SKM-1 treated with dmso at 0.1 percent for 144 hours (cell line): ENCODE measurements at regions not wholly inside any gene's neighbourhood (a gene's known extent, or its start where the extent isn't known, plus 50 kb on each side); places are given as distances from the start of the nearest gene placed in this dataset.
A peak's percentile ranks its signal among the peaks of the same experiment; 100 is the strongest.

Experiments
- DNase-seq: peaks from one replicate; lab custom pipeline; 2025; ENCODE audit not compliant: unreplicated experiment; lab: John Stamatoyannopoulos, UW

DNA sequence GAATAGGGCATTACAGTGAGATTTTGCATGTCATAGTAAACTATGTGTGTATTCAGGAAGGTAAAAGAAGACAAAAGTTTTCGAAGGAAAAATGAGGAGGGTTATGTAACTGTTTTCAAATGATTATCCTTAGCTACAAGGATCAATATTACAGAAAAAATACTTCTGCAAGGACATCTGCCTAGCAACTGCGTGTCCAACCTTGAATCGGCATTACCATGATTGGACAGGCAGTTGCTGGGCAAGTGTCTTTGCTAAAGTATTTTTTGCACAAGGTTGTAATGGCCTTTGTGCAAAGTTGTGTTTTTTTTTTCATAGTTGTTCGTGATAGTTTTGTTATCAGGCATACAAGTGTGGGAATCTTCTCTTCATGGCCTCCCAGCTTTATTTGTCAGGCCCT, 136.8 kb downstream of the FASLG start:
- no peak for DNase-seq

DNA sequence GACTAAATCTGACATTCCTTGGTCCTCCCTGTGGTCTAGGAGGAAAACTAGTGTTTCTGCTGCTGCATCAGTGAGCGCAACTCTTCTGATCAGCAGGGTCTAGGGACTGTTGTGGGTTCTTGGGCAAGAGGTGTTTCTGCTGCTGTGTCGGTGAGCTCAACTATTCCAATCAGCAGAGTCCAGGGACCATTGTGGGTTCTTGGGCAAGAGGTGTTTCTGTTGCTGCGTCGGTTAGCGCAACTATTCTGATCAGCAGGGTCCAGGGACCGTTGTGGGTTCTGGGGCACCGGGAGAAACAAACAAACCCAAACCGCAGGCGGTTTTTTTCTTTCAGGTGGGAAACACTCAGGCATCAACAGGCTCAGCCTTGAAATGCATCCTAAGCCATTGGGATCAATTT, 140.9 kb downstream of the FASLG start:
- peak; percentile 58 for DNase-seq

- peak; percentile 59 for DNase-seq
Observed at GRCh38 chr1:172801771-172802322, 142.9 kb downstream of the FASLG start.

GRCh38 chr1:172809750-172810149, 150.8 kb downstream of the FASLG start:
- DNase-seq, result peak; percentile 41

GRCh38 chr1:172810480-172811175, 151.7 kb downstream of the FASLG start:
- DNase-seq, result no peak

GRCh38 chr1:172811694-172812093, 152.8 kb downstream of the FASLG start:
- no peak for DNase-seq

DNA sequence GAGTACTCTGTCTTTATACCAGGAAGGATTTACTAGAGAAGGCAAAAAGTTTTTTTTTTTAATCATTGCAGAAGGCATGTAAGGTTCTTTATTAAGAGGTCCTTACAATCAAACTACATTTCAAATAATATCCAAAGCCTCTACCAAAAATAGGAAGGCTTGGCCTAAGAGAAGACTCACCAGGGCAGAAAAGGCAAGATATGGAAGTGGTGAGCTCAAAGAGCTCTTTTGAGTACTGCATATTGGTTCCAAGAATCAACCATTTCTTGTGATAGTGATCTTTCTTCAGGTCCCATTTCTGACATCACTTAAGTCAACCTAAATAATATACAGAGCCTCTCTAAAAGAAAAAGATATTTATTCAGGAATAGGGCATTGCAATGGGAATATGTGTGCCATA, 153.2 kb downstream of the FASLG start:
- DNase-seq, result no peak

DNA sequence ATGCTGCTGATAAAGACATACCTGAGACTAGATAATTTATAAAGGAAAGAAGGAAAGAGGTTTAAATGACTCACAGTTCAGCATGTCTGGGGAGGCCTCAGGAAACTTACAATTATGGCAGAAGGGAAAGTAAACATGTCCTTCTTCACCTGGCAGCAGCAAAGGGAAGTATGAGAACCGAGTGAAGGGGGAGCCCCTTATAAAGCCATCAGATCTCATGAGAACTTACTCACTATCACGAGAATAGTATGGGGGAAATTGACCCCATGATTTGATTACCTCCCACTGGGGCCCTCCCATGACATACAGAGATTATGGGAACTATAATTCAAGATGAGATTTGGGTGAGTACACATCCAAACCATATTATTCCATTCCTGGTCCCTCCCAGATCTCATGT, 154.4 kb downstream of the FASLG start:
- DNase-seq, result no peak

GRCh38 chr1:172814428-172814827, 155.5 kb downstream of the FASLG start:
- no peak for DNase-seq

DNA sequence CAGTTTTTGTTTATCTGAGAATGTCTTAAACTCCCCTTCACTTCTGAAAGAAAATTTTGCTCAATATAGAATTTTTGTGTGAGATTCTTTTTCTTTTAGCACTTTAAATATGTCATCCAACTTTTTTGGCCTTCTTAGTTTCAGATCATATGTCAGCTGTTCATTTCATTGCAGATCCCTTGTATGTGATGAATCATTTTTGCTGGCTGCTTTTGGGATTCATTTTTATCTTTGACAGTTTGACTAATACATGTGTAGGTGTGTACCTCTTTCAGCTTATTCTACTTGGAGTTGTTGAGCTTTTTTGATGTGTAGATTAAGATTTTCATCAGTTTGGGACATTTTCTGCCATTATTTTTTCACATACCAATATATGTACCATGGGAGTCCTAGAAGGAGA, 156.8 kb downstream of the FASLG start:
- DNase-seq, result no peak

DNA sequence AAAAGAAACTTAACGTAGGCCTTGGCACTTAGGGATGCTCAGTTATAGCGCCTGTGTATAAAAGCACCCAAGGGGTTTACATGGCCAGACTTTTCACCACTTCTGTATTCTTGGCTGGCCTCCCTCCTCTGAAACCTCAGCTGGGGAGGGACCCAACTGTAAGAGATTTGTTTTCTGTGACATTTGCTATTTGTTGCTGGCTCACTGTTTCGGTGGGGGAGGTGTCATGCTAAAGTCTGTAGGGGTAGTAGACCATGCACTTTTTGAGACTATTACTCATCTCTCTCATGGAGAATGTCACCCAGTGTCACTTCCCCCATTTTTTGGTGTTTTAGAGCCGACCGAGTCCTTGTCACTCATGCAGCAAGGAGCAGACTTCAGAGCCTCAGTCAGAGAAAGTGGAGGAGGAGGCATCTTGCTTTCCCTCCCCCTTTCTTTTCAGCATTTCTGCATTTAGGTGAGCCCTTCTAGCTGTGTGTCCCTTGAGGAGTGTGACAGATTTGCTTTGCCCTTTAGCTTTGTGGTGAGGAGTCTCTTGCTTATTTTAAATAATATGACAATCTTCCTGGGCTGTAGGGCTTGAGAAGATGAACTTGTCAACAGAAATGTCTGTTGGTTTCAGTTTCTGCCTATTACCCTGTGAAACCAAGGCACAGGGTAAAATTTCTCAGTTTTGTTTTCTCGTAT, 160.1 kb downstream of the FASLG start:
- DNase-seq, result peak; percentile 48

DNA sequence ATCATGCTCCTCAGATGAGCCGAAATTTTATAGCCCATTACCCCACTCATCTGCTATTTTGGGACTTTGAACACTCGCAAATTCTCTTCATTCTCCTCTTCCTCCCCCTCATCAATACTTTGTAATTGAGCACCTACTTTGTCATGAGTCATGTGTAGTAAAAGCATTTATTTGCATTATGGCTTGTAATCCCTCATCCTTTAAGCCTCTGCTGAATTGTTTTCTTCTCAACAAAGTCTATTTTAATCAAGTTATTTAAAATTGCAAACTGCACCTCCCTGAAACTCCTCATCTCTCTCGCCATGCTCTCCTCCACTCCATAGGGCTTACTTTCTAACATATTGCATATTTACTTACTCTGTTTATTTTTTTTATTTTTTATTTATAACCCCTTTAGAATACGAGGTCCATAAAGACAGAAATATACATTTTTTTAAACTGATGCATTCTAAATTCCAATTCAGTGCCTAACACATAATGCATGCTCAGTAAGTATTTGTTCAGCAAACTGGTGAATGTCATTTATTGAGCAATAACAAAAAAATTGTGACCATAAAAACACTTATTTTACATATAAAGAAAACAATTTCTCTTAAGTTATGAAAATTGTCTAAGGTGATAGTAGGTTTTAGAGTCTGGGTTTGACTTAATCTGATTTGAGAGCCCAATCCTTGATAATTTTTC, 161.7 kb downstream of the FASLG start:
- no peak for DNase-seq

DNA sequence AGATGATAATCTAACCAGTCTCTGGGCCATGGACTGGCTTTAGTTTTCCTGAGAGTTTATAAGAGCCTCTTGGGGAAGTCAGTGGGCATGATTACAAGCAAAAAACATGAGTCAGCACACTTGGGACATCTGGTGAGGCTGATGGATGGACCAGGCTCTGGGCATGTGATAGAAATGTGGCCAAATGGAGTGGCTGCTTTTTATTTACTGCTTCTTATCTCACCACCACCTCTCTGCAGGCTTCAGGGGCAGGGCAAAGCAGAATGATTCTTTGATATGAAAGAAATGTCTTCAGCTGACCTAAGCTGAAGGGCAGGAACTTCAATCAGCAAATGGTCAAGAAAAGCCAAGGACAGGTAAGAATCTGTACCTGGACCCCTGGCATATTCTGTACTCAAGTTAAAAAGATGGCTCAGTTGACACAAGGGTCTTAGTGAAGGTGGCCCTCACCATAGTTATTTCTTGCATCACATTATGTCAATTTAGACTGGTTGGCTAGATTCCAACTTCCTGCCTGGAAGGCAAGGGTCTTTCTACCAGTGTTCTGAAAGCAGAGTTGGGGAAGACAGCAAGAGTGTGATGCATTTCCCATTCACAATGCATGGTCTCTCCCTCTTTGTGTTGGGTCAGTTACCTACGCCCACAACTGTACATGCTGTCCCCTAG, 162.8 kb downstream of the FASLG start:
- DNase-seq, result no peak

- DNase-seq, result no peak
Observed at GRCh38 chr1:172822886-172823285, 164.0 kb downstream of the FASLG start.

GRCh38 chr1:172823534-172823933, 164.6 kb downstream of the FASLG start:
- no peak for DNase-seq

DNA sequence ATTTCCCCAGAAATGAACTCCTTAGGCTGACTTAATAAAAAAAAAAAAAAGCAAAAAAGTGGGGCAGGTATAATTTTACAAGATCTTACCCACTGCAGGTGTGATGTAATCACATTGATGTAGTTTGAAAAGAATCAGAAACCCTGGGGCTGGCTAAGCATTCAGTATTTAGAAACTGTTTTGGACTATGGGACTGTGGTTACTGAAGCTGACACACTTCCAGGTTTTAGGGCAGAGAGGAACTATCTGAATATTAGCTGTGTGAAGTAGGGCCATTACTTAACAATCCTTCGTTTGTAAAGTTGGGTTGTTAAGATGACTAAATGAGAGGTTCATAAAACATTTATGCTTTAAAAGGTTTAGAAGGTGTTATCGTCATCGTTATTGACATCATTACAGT, 165.3 kb downstream of the FASLG start:
- peak; percentile 58 for DNase-seq

- peak; percentile 61 for DNase-seq
Observed at GRCh38 chr1:172826096-172826741, 167.3 kb downstream of the FASLG start.

DNA sequence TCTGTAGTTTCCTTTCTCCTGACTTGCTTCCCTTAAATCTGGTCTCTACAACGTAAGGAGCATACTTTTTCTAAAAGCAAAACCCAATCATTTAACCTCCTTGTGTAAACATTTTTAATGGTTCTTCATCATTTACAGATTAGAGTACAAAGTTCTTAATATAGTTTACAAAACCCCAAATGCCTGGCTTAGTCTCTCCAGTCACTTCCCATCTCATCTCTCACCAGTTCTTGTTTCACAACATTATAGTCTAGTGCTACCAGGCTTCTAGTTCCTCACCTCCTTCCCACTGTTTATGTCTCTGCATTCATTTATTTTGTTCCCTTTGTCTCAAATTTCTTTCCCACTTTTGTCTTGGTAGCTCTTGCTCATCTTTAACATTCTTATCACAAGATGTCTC, 168.4 kb downstream of the FASLG start:
- peak; percentile 33 for DNase-seq

DNA sequence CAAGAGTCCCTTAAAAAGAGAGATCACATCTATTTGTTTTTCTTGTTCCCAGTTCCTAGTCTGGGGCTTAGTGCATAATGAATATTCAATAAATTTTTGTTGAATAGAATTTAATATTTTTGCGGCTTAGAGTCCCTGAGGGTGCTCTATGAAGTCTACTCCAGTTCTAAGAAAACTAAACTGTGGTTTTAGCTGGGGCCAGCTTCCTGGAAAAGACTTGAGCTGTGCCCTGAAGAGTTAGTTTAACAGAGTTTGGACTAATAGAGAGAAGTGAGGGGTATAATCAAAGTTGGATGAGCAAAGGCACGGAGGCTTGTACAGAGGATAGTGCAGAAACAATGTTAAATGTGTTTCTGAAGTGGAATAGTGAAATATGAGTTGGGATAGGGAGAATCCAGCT, 168.9 kb downstream of the FASLG start:
- DNase-seq, result no peak

GRCh38 chr1:172832006-172832725, 173.3 kb downstream of the FASLG start:
- DNase-seq, result no peak
